IPS-18c (cell line): ENCODE measurements at regions not wholly inside any gene's neighbourhood (a gene's known extent, or its start where the extent isn't known, plus 50 kb on each side); places are given as distances from the start of the nearest gene placed in this dataset.

Source experiments
- H3K4me3 ChIP-seq: 2 replicates; pipeline ENCODE4 v1.7.0; 2013; ENCODE audit warnings: low read depth, mild to moderate bottlenecking, low read length, moderate library complexity; ENCODE audit not compliant: insufficient read depth
- H3K9me3 ChIP-seq: one replicate; pipeline ENCODE4 v1.6.1; 2013; ENCODE audit warnings: mild to moderate bottlenecking, low read length, moderate library complexity; ENCODE audit not compliant: control insufficient read depth, insufficient read depth

DNA sequence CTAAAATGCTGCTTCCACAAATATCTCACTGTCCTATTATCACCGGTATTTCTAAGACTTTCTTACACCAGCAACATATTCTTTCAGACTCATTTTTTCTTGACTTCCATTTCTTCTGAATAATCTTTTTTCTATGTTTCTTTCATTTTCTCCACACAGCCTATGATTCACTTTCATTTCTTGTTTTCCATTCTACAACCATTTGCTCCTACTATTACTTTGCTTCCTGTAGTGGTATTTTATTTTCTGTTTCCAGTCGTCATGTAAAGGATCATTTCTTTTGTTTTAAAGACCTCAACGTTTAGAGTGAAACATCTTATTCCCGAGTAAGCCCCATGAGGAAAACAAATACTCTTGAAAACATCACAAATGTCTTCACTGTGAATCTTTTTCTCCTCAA, 182.2 kb upstream of the MDGA2 start:
- no peak overlapping the region for H3K4me3 ChIP-seq
- H3K9me3 ChIP-seq = no peaks in the 10 kb centered on the region

DNA sequence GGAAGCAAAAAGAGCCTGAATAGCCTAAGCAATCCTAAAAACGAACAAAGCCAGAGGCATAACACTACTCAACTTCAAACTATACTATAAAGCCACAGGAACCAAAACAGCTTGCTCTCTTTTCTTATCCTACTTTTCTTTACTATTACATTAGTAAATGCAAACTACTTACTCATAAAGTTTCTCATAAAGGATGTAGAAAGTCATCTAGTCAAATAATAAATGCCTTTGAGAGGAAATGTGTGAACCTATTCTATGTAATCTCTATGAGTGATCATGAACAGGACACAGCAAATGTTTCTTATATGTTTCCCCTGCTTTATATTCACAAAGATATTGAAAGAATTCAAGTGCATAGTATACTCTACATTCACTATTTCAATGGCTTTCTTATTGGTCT, 176.9 kb upstream of the MDGA2 start:
- Histone ChIP-seq H3K4me3 (no peak overlapping the region), H3K9me3 (no peaks in the 10 kb centered on the region)

DNA sequence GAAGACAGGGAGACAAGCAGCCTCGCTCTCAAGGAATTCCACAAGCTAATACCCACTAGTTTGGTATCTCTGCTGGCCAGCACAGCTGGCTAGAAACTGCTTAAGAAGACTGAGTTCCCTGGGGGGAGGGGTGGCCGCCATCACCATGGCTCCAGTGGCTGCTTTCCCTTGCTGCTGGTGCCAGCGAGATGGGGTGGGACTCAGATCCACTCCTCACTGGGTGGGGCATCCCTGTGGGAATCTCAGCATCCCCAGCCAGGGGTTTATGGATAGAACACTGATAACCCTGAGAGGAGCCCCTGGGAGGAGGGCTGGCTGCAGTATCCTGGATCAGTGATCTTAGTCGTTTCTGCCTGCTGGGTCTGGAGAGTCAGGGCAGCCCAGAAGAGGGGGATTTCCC, 170.6 kb upstream of the MDGA2 start:
- Histone ChIP-seq H3K9me3 (no peaks in the 10 kb centered on the region), H3K4me3 (no peak overlapping the region)

DNA sequence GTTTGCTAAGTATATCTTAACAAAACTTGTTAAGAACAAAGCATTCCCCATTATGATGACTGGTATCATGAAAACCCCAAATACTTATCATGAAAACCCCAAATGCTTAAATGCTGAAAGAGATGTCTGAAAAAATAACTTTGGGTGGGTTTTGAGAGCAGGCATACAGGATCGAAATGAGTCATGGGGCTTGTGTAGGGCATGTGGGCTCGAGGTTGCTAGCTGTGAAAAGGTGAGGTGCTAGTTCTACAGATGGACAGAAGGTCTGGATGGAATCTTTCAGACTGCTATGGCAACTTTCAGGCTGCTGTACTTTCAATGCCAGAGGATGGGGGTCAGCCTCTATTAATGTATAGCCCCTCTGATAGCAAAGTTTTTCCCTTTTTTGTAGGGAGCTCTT, 167.8 kb upstream of the MDGA2 start:
- Histone ChIP-seq H3K9me3 (no peaks in the 10 kb centered on the region), H3K4me3 (no peak overlapping the region)

DNA sequence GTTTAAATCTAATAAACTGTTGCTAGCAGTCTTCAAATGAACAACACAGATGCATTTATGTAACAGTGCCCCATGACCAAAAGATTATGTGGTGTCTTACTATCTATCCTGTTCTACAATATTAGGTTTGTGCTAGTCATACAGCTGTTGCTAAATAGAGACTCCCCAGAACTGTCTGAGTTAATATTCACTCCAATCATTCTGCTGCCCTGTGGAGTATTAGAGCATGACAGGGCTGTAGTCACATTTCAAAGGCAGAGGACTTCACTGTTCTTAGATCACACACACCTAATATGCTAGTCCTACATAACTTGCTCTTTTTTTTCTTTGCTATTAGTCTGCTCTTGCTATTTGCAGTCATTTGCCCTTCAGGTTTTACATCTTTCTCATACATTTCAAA, 157.6 kb upstream of the MDGA2 start:
- no peaks in the 10 kb centered on the region for H3K9me3 ChIP-seq
- H3K4me3 ChIP-seq = no peak overlapping the region

DNA sequence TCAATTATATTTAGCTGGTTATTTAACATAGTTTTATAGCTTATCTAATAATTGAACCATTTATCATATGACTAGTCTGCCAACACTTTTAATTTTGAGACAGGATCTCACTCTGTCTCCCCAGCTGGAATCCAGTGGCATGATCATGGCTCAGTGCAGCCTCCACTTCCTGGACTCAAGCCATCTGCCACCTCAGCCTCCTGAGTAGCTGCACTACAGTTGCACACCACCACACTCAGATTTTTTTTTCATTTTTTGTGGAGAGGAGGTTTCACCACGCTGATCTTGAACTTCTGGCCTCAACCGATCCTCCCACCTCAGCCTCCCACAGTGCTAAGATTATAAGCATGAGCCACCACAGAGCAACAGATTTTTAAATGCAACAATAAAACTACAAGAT, 151.4 kb upstream of the MDGA2 start:
- no peak overlapping the region for H3K4me3 ChIP-seq
- H3K9me3 ChIP-seq = no peaks in the 10 kb centered on the region

DNA sequence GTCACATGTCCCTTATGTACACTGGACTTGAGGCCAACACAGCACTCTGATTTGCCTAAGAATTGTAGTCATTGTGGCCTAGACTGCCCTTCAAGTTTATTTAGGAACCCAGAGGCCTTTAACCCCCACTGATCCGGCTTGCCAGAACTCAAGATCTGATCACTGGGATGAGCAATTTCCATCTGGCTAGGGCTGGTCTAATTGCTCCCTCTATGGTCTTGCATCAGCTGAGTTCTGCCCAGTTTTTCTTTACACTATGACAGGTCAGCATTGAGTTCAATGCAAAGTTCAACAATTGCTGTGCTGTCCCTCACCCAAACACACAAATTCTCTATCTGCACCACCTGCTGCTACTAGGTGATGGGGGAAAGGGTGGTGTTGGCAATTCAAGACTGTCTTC, 146.9 kb upstream of the MDGA2 start:
- Histone ChIP-seq H3K4me3 (no peak overlapping the region), H3K9me3 (no peaks in the 10 kb centered on the region)

DNA sequence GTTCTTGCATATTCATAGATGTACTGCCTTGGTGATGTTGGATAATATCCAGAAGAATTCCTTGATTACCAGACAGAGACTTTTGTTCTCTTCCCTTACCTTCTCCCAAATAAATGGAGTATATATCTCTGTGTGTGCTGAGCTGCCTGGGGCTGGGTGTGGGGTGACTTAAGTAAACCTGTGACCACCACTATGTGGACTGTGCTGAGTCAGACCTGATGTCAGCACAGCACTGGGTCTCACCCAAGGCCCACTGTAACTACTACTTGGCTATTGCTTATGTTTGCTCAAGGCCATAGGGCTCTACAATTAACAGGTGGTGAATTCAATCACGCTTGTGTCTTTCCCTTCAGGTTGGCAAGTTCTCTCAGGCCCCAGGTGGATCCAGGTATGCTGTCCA, 145.7 kb upstream of the MDGA2 start:
- H3K9me3 ChIP-seq = no peaks in the 10 kb centered on the region
- no peak overlapping the region for H3K4me3 ChIP-seq

DNA sequence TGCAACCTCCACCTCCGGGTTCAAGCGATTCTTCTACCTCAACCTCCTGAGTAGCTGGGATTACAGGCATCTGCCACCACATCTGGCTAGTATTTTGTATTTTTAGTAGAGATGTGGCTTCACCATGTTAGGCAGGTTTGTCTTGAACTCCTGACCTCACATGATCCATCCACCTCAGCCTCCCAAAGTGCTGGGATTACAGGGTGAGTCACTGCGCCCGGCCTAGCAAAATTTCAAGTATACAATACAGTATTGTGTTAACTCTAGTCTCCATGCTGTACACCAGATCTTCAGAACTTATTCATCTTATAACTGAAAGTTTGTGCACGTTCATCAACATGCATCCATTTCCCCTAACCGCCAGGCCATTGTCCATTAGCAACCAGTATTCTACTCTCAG, 115.1 kb upstream of the MDGA2 start:
- no peaks in the 10 kb centered on the region for H3K9me3 ChIP-seq
- H3K4me3 ChIP-seq = no peak overlapping the region

DNA sequence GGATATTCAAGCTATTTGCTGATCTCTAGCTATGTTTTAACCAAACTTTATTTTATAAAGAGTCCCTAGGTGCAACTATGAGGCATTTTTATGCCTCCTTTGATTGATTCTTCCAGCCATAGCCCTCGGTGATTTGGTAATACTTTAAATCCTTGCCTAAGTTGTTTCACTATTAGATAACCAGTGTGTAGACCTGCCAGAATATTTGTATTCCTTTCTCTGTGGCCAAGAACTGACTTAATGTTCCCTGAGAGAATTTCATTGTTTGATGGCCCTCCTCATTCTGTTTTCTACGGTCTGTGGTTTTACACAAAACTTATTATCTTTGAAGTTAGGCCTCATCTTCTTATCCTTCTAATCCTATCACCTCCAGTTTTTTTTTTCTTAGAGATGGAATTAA, 109.7 kb upstream of the MDGA2 start:
- H3K4me3 ChIP-seq = no peak overlapping the region
- no peaks in the 10 kb centered on the region for H3K9me3 ChIP-seq

DNA sequence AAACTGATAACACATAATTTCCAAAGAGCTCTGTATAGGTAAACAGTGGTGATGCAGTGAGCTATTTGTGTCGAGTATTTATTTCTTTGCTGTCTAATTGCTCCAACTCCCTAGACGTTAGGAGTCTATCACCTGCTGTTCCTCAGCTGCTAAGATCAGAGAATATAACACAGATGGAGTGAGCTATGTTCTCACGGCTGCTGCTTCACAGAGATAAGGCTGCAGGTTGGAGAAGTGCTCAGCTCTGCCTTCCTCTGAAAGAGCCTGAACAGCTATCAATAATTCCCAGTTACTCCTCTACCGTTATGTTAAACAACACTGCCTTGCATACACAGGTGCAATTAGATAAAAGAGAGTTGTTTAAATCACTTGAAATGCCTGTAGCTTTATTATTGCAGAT, 103.2 kb upstream of the MDGA2 start:
- no peak overlapping the region for H3K4me3 ChIP-seq
- no peaks in the 10 kb centered on the region for H3K9me3 ChIP-seq

DNA sequence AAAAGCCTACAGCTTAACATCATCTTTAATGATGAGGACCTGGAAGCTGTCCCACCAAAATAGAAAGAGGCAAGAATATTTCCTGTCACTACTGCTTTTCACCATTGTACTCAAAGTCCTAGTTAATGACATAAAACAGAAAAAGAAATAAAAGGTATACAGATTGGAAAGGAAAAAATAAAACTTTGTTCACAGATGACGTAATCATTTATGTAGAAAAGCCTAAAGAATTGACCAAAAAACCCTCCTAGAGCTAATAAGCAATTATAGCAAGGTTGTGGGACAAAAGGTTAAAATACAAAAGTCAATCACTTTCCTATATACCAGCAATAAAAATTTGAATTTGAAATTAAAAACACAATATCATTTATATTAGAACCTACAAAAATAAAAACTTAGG, 97.2 kb upstream of the MDGA2 start:
- H3K9me3 ChIP-seq = no peaks in the 10 kb centered on the region

DNA sequence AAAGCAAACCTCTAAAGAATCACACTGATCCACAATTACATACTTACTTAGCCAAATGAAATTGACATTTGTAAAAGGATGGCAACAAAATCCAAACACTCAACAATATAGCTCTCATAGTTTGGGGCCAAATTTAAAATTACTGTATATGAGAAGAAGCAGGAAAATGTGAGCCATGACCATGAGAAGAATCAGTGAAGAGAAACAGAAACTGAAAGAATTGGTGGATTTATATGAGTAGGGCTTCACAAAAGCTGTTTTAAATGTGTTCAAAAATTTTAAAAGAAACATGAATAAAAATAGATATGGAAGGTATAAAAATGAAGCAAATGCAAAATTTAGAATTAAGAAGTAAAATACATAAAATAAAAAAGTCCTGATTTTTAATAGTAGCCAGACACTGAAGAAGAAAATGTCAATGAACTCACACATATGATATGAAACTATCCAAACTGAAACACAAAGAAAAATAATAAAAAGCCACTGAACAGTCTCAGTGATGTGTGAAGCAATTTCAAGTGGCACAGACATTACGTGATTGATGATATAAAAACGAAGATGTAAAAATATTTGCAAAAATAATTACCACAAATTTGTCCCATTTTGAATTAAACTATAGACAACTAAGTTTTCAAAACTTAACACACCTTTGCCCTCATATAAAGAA, 87.9 kb upstream of the MDGA2 start:
- H3K4me3 ChIP-seq = no peak overlapping the region
- no peaks in the 10 kb centered on the region for H3K9me3 ChIP-seq

More for the DNA sequence above, 97.2 kb upstream of the MDGA2 start:
- H3K4me3 ChIP-seq = no peak overlapping the region

DNA sequence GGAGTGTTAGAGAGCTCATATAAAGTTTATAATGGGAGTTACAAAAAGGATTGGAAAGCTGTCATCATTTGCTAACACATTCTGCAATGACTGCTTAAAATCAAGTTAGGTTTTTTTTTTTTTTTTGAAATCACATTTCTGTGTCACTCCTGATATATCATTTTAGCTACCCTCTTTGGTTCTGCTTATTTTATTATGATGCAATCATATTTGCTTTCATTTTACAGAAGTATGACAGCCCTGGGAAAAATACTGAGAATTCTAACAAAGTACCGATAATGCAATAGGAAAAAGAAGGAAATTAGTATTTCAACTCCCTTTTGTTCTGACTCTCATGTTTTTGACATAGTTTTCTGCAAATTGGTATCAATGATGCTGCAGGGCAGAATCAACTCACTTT, 71.6 kb upstream of the MDGA2 start:
- no peaks in the 10 kb centered on the region for H3K9me3 ChIP-seq
- no peak overlapping the region for H3K4me3 ChIP-seq

DNA sequence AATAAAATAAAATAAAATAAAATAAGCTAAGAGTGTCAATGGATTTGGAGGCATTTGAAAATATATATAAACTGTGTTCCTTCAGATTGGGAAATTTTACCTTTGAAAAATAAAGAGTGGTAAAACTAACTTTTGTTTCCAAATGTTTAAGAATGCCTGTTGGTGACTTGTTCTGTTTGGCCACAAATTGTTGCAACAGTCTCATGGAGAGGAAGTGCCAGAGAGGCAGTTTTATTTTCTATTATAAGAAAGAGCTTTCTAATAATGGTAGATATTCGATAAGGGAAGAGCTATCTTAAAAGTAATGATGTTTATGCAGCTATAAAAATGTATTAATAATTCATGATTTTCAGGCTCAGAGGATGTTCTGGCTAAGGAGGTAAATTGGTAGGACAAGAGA, 68.8 kb upstream of the MDGA2 start:
- no peaks in the 10 kb centered on the region for H3K9me3 ChIP-seq
- H3K4me3 ChIP-seq = no peak overlapping the region

DNA sequence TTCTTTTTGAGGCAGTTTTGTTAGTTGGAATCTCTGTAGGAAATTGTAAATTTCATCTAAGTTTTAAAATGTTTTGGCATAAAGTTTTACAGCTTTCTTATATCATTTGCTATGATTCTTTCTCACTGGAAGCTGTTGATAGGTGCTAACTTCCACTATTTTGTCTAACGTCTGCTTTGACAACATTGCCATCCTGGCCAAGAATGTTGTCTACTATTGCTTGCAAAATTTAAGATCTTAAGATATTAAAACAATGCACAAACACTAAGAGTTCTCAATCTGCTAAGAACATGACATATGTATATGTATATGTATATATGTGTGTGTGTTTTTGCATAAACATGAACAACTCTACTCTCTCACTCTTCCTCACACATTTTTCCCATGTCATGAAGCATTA, 64.1 kb upstream of the MDGA2 start:
- H3K4me3 ChIP-seq = no peak overlapping the region

DNA sequence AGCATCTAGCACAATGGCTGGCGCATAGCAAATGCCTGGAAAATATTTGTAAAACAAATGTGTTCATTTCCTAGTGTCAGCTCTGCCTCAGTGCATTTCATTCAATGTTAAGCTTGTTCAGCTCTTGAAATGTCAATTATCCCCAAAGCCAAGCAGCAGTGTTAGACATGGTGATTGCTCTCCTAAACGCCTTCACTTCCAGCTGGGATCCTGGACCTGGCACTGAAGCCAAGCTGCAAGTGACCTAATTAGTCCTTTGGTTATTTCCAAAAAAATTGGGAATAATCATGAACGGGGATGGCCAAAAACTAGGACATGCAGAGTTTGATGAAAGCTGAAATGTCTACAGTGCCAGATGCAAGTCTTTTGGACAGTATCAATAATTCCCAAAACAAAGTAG, 54.9 kb upstream of the MDGA2 start:
- Histone ChIP-seq H3K9me3 (no peaks in the 10 kb centered on the region), H3K4me3 (no peak overlapping the region)

More for the DNA sequence above, 64.1 kb upstream of the MDGA2 start:
- H3K9me3 ChIP-seq = no peaks in the 10 kb centered on the region
